DOHH2 (cell line): ENCODE measurements at regions not wholly inside any gene's neighbourhood (a gene's known extent, or its start where the extent isn't known, plus 50 kb on each side); places are given as distances from the start of the nearest gene placed in this dataset.

Experiments used
- H3F3A ChIP-seq: fragments of 200-600 bp; sonication (generic), shearing (Covaris generic); 2 replicates; pipeline ENCODE4 v1.6.0; 2016; ENCODE audit warnings: antibody characterized with exemption, mild to moderate bottlenecking; ENCODE audit not compliant: control insufficient read depth, insufficient read depth
- H3K27ac ChIP-seq: fragments of 200-600 bp; sonication (generic); 2 replicates; pipeline ENCODE4 v1.5.1; 2014; ENCODE audit warnings: low read depth, mild to moderate bottlenecking, low read length, moderate library complexity
- H3K27me3 ChIP-seq: fragments of 200-600 bp; sonication (generic); 2 replicates; pipeline ENCODE4 v1.6.1; 2014; ENCODE audit warnings: mild to moderate bottlenecking, low read length, mixed read lengths; ENCODE audit not compliant: control insufficient read depth
- H3K36me3 ChIP-seq: fragments of 200-600 bp; sonication (generic); 2 replicates; pipeline ENCODE4 v1.6.1; 2014; ENCODE audit warnings: mild to moderate bottlenecking, low read length, moderate library complexity, mixed read lengths; ENCODE audit not compliant: control insufficient read depth
- H3K4me1 ChIP-seq: fragments of 200-600 bp; sonication (generic); 2 replicates; pipeline ENCODE4 v1.6.1; 2014; ENCODE audit warnings: mild to moderate bottlenecking, low read length, mixed read lengths; ENCODE audit not compliant: control insufficient read depth
- H3K4me2 ChIP-seq: fragments of 200-600 bp; sonication (generic); 2 replicates; pipeline ENCODE4 v1.6.0; 2014; ENCODE audit warnings: mild to moderate bottlenecking, low read length, moderate library complexity
- H3K4me3 ChIP-seq: fragments of 200-600 bp; sonication (generic); 2 replicates; pipeline ENCODE4 v1.5.1; 2014; ENCODE audit warnings: mild to moderate bottlenecking, low read length, mixed read lengths
- H3K79me2 ChIP-seq: fragments of 200-600 bp; sonication (generic); 2 replicates; pipeline ENCODE4 v1.6.1; 2014; ENCODE audit warnings: mild to moderate bottlenecking, low read length, mixed read lengths; ENCODE audit not compliant: control insufficient read depth
- H3K9me2 ChIP-seq: fragments of 200-600 bp; sonication (generic); replicated peaks from 2 replicates; pipeline ENCODE4 v1.6.1; 2014; ENCODE audit warnings: mild to moderate bottlenecking, low read length, mixed read lengths; ENCODE audit not compliant: control insufficient read depth
- H3K9me3 ChIP-seq: fragments of 200-600 bp; sonication (generic); 2 replicates; pipeline ENCODE4 v1.6.1; 2014; ENCODE audit warnings: antibody characterized with exemption, low read length, mixed read lengths; ENCODE audit not compliant: control insufficient read depth, insufficient read depth
- H4K20me1 ChIP-seq: fragments of 200-600 bp; sonication (generic); 2 replicates; pipeline ENCODE4 v1.6.0; 2014; ENCODE audit warnings: low read depth, mild to moderate bottlenecking, antibody characterized with exemption, low read length, moderate library complexity; ENCODE audit not compliant: control insufficient read depth, insufficient read depth
- CTCF ChIP-seq: fragments of 200-600 bp; sonication (generic); IDR thresholded peaks from one replicate; pipeline ENCODE4 v1.5.1; 2014; ENCODE audit warnings: antibody characterized with exemption, mild to moderate bottlenecking, low read depth, low read length; ENCODE audit not compliant: poor library complexity, severe bottlenecking
- EZH2phosphoT487 ChIP-seq: fragments of 200-600 bp; sonication (generic); IDR thresholded peaks from 2 replicates; pipeline ENCODE4 v1.6.1; 2017; ENCODE audit warnings: borderline replicate concordance, mild to moderate bottlenecking, antibody characterized with exemption, low read length, moderate library complexity, mixed read lengths

- no peak for TF ChIP-seq CTCF
- TF ChIP-seq EZH2phosphoT487, result no peak
- Histone ChIP-seq H3K79me2 (no peaks in the 10 kb centered on the region), H3K4me3 (no peak overlapping the region), H4K20me1 (no peaks in the 10 kb centered on the region), H3K27ac (no peak overlapping the region), H3K9me2 (no peaks in the 10 kb centered on the region), H3K36me3 (no peaks in the 10 kb centered on the region), H3K4me2 (no peak overlapping the region), H3K27me3 (peaks cover 3% of the 10 kb centered on the region; the same call in 1 of the 2 replicates), H3F3A (no peaks in the 10 kb centered on the region), H3K4me1 (no peaks in the 10 kb centered on the region), H3K9me3 (no peaks in the 10 kb centered on the region)
Measured at GRCh38 chr13:39100996-39101738, 62.9 kb downstream of the NHLRC3 start.

GRCh38 chr13:39102981-39103490, 64.8 kb downstream of the NHLRC3 start:
- H3K4me2 ChIP-seq, result no peak overlapping the region
- H4K20me1 ChIP-seq, result no peaks in the 10 kb centered on the region

GRCh38 chr13:39105110-39105509, 66.9 kb downstream of the NHLRC3 start:
- no peaks in the 10 kb centered on the region for H3F3A ChIP-seq
- peaks cover 10% of the 10 kb centered on the region; the same call in 1 of the 2 replicates for H3K27me3 ChIP-seq
- TF ChIP-seq CTCF, result no peak
- TF ChIP-seq EZH2phosphoT487, result no peak
- H3K9me3 ChIP-seq, result no peaks in the 10 kb centered on the region
- no peaks in the 10 kb centered on the region for H3K36me3 ChIP-seq
- H4K20me1 ChIP-seq, result no peaks in the 10 kb centered on the region
- no peaks in the 10 kb centered on the region for H3K79me2 ChIP-seq
- no peaks in the 10 kb centered on the region for H3K4me1 ChIP-seq
- H3K4me2 ChIP-seq, result no peak overlapping the region
- no peak overlapping the region for H3K27ac ChIP-seq
- no peak overlapping the region for H3K4me3 ChIP-seq
- H3K9me2 ChIP-seq, result no peaks in the 10 kb centered on the region

More at GRCh38 chr13:39102981-39103490, 64.8 kb downstream of the NHLRC3 start:
- no peak overlapping the region for H3K27ac ChIP-seq
- no peaks in the 10 kb centered on the region for H3K9me2 ChIP-seq
- H3F3A ChIP-seq, result no peaks in the 10 kb centered on the region
- H3K27me3 ChIP-seq, result peaks cover 8% of the 10 kb centered on the region; the same call in 1 of the 2 replicates
- H3K79me2 ChIP-seq, result no peaks in the 10 kb centered on the region
- H3K4me1 ChIP-seq, result no peaks in the 10 kb centered on the region
- no peaks in the 10 kb centered on the region for H3K9me3 ChIP-seq
- no peak for TF ChIP-seq EZH2phosphoT487
- TF ChIP-seq CTCF, result no peak
- no peak overlapping the region for H3K4me3 ChIP-seq
- H3K36me3 ChIP-seq, result no peaks in the 10 kb centered on the region
